OCI-LY7 (cell line): ENCODE measurements at regions not wholly inside any gene's neighbourhood (a gene's known extent, or its start where the extent isn't known, plus 50 kb on each side); places are given as distances from the start of the nearest gene placed in this dataset.

ENCODE experiments used
- BruUV-seq: library from RNA; stranded (reverse); fragments of 400-500 nt; replicated peaks from 2 replicates; lab custom pipeline; 2021; lab: Mats Ljungman, UMichigan
- CTCF ChIA-PET: fragments of 300-600 bp; sonication (Branson Sonifier 250); formaldehyde crosslinking; loops from one replicate; lab custom pipeline; 2022; ENCODE audit warnings: antibody characterized with exemption; ENCODE audit not compliant: unreplicated experiment; lab: Charles Lee
- POLR2A ChIA-PET: fragments of 300-600 bp; sonication (Branson Sonifier 250); formaldehyde crosslinking; loops from one replicate; lab custom pipeline; 2022; ENCODE audit warnings: antibody characterized with exemption; lab: Charles Lee
- DNase-seq: peaks from one replicate; pipeline ENCODE4 v3.0.0-alpha.2; 2015; ENCODE audit warnings: low spot score
- H2AFZ ChIP-seq: fragments of 200-600 bp; sonication (generic), shearing (Covaris generic); 2 replicates; pipeline ENCODE4 v1.6.1; 2014; ENCODE audit warnings: mild to moderate bottlenecking, antibody characterized with exemption, low read length, moderate library complexity
- H3K27ac ChIP-seq: fragments of 200-600 bp; sonication (generic); 2 replicates; pipeline ENCODE4 v1.5.1; 2014; ENCODE audit warnings: mixed run types, low read depth, mild to moderate bottlenecking, moderate library complexity, low read length, inconsistent platforms; ENCODE audit not compliant: poor library complexity, severe bottlenecking
- H3K36me3 ChIP-seq: fragments of 200-600 bp; sonication (generic); 2 replicates; pipeline ENCODE4 v1.6.1; 2014; ENCODE audit warnings: mild to moderate bottlenecking, antibody characterized with exemption, low read length, moderate library complexity, mixed read lengths; ENCODE audit not compliant: insufficient read depth
- H3K4me1 ChIP-seq: fragments of 200-600 bp; sonication (generic); 2 replicates; pipeline ENCODE4 v1.5.1; 2014; ENCODE audit warnings: mild to moderate bottlenecking, low read length; ENCODE audit not compliant: insufficient read depth, poor library complexity, severe bottlenecking
- H3K4me2 ChIP-seq: fragments of 200-600 bp; sonication (generic); 2 replicates; pipeline ENCODE4 v1.6.1; 2014; ENCODE audit warnings: mild to moderate bottlenecking, low read length
- H3K4me3 ChIP-seq: fragments of 200-600 bp; sonication (generic); 2 replicates; pipeline ENCODE4 v1.5.1; 2014; ENCODE audit warnings: mild to moderate bottlenecking, low read depth, low read length; ENCODE audit not compliant: poor library complexity, severe bottlenecking
- H3K79me2 ChIP-seq: fragments of 200-600 bp; sonication (generic); 2 replicates; pipeline ENCODE4 v1.6.1; 2016; ENCODE audit warnings: low read depth, mild to moderate bottlenecking, low read length, moderate library complexity, mixed read lengths; ENCODE audit not compliant: insufficient read depth
- H3K9me2 ChIP-seq: fragments of 200-600 bp; sonication (generic); 2 replicates; pipeline ENCODE4 v1.6.1; 2016; ENCODE audit warnings: mild to moderate bottlenecking, low read length, mixed read lengths; ENCODE audit not compliant: insufficient read depth
- H3K9me3 ChIP-seq: fragments of 200-600 bp; sonication (generic); 2 replicates; pipeline ENCODE4 v1.6.1; 2014; ENCODE audit warnings: mild to moderate bottlenecking, mixed run types, low read length, mixed read lengths
- H4K20me1 ChIP-seq: fragments of 200-600 bp; sonication (generic); 2 replicates; pipeline ENCODE4 v1.6.1; 2014; ENCODE audit warnings: mild to moderate bottlenecking, antibody characterized with exemption, low read length, moderate library complexity, mixed read lengths; ENCODE audit not compliant: insufficient read depth
- CTCF ChIP-seq: fragments of 200-600 bp; sonication (generic); conservative IDR thresholded peaks from 2 replicates; pipeline ENCODE4 v1.5.1; 2014; ENCODE audit warnings: mild to moderate bottlenecking, antibody characterized with exemption, low read length, moderate library complexity, mixed read lengths
- EZH2phosphoT487 ChIP-seq: fragments of 200-600 bp; sonication (generic); IDR thresholded peaks from 2 replicates; pipeline ENCODE4 v1.6.1; 2018; ENCODE audit warnings: low read depth, borderline replicate concordance, mild to moderate bottlenecking, mixed run types, antibody characterized with exemption, low read length, moderate library complexity, mixed read lengths
- intact Hi-C: fragments of 100-400 bp; cut with micrococcal nuclease; formaldehyde crosslinking; loops from one replicate; pipeline ENCODE4 v1.10.0; 2022; ENCODE audit not compliant: unreplicated experiment

GRCh38 chr4:103484521-103484920 is 235.3 kb downstream of the TACR3 start:
- ChIA-PET POLR2A (interaction anchor here (0.7 kb wide), 1 partner anchor 801 kb away, joined by 4 read pairs; no protein-coding TSS in a partner anchor), CTCF (no interaction called here)
- no peaks in the 10 kb centered on the region for H4K20me1 ChIP-seq
- no peak for DNase-seq
- intact Hi-C loops, result no loop called here
- no TSS peak for BruUV-seq
- H3K27ac ChIP-seq, result no peak overlapping the region
- no peak overlapping the region for H3K4me2 ChIP-seq
- H3K9me3 ChIP-seq, result no peaks in the 10 kb centered on the region
- TF ChIP-seq EZH2phosphoT487, result no peak
- TF ChIP-seq CTCF, result no peak
- no peak overlapping the region for H3K4me3 ChIP-seq
- no peaks in the 10 kb centered on the region for H3K79me2 ChIP-seq
- H3K4me1 ChIP-seq, result no peaks in the 10 kb centered on the region
- H3K36me3 ChIP-seq, result no peaks in the 10 kb centered on the region
- no peak overlapping the region for H2AFZ ChIP-seq
- H3K9me2 ChIP-seq, result no peaks in the 10 kb centered on the region

GRCh38 chr4:103482893-103483292 is 236.9 kb downstream of the TACR3 start:
- no peak overlapping the region for H2AFZ ChIP-seq
- CTCF ChIA-PET, result no interaction called here
- no peaks in the 10 kb centered on the region for H3K9me2 ChIP-seq
- H3K27ac ChIP-seq, result no peak overlapping the region
- H3K9me3 ChIP-seq, result no peaks in the 10 kb centered on the region
- no peaks in the 10 kb centered on the region for H3K79me2 ChIP-seq
- POLR2A ChIA-PET, result interaction anchor here (0.5 kb wide), 1 partner anchor 405 kb away, joined by 7 read pairs; no protein-coding TSS in a partner anchor
- no peak for DNase-seq
- no peaks in the 10 kb centered on the region for H3K36me3 ChIP-seq
- H3K4me3 ChIP-seq, result no peak overlapping the region
- no peaks in the 10 kb centered on the region for H4K20me1 ChIP-seq
- no TSS peak for BruUV-seq
- no peak for TF ChIP-seq CTCF
- no peak for TF ChIP-seq EZH2phosphoT487
- no peak overlapping the region for H3K4me2 ChIP-seq
- intact Hi-C loops, result no loop called here
- H3K4me1 ChIP-seq, result no peaks in the 10 kb centered on the region

GRCh38 chr4:103482471-103482870 is 237.3 kb downstream of the TACR3 start:
- ChIA-PET POLR2A (interaction anchor here (0.5 kb wide), 1 partner anchor 405 kb away, joined by 7 read pairs; no protein-coding TSS in a partner anchor), CTCF (no interaction called here)
- Histone ChIP-seq H3K36me3 (no peaks in the 10 kb centered on the region), H3K79me2 (no peaks in the 10 kb centered on the region), H3K9me2 (no peaks in the 10 kb centered on the region), H3K4me2 (no peak overlapping the region), H3K9me3 (no peaks in the 10 kb centered on the region), H3K27ac (no peak overlapping the region), H2AFZ (no peak overlapping the region), H3K4me1 (no peaks in the 10 kb centered on the region), H4K20me1 (no peaks in the 10 kb centered on the region), H3K4me3 (no peak overlapping the region)
- TF ChIP-seq CTCF, result no peak
- TF ChIP-seq EZH2phosphoT487, result no peak
- no TSS peak for BruUV-seq
- DNase-seq, result no peak
- intact Hi-C loops, result no loop called here
